Endothelial cell of umbilical vein (primary cell): ENCODE measurements at regions not wholly inside any gene's neighbourhood (a gene's known extent, or its start where the extent isn't known, plus 50 kb on each side); places are given as distances from the start of the nearest gene placed in this dataset.

Experiments
- BruUV-seq: library from RNA; stranded (reverse); fragments of 400-500 nt; replicated peaks from 2 replicates; lab custom pipeline; 2021; lab: Mats Ljungman, UMichigan
- CTCF ChIA-PET: fragments of 300-600, 350-600 bp; sonication (Branson Sonifier 250); formaldehyde crosslinking; loops from one replicate; lab custom pipeline; 2021; ENCODE audit warnings: antibody characterized with exemption, inconsistent platforms; lab: Charles Lee
- POLR2A ChIA-PET: fragments of 300-600, 350-600 bp; sonication (Branson Sonifier 250); formaldehyde crosslinking; loops from one replicate; lab custom pipeline; 2021; ENCODE audit warnings: antibody characterized with exemption, inconsistent platforms; lab: Charles Lee
- DNase-seq: peaks from one replicate; pipeline ENCODE4 v3.0.0-alpha.2; 2011; ENCODE audit warnings: low read depth, low spot score
- FAIRE-seq: peaks from 2 replicates; lab custom pipeline; 2011; peaks lifted over from hg19 to GRCh38; lab: Jason Lieb, UNC
- H2AFZ ChIP-seq: 2 replicates; pipeline ENCODE4 v1.6.0; 2012; ENCODE audit warnings: low read depth, low read length, control low read depth, inconsistent platforms
- H3K27ac ChIP-seq: 2 replicates; pipeline ENCODE4 v1.5.1; 2011; ENCODE audit warnings: low read depth, mild to moderate bottlenecking, control low read depth, low read length, moderate library complexity; ENCODE audit not compliant: insufficient read depth
- H3K27me3 ChIP-seq, 2 experiments: 2 replicates each; pipeline versions ENCODE4 v1.6.0 to v1.6.1; 2011; ENCODE audit warnings: low read length in 2 of 2, mixed read lengths in 1 of 2; ENCODE audit not compliant: control insufficient read depth in 2 of 2, insufficient read depth in 2 of 2
- H3K36me3 ChIP-seq, 2 experiments: 2 replicates in 1 of 2; 3 replicates in 1 of 2; pipeline ENCODE4 v1.5.1; 2011; ENCODE audit warnings: low read length in 2 of 2, mild to moderate bottlenecking in 1 of 2, moderate library complexity in 1 of 2; ENCODE audit not compliant: control insufficient read depth in 2 of 2, insufficient read depth in 2 of 2; ENCODE audit errors: extremely low read depth in 1 of 2
- H3K4me1 ChIP-seq: 3 replicates; pipeline ENCODE4 v1.5.1; 2011; ENCODE audit warnings: mild to moderate bottlenecking, low read length; ENCODE audit not compliant: control insufficient read depth, insufficient read depth; ENCODE audit errors: extremely low read depth
- H3K4me2 ChIP-seq: 2 replicates; pipeline ENCODE4 v1.6.1; 2011; ENCODE audit warnings: low read length, control low read depth, mixed read lengths; ENCODE audit not compliant: insufficient read depth
- H3K4me3 ChIP-seq, 3 experiments: fragments of 200-600 bp in 1 of 3; sonication (generic), shearing (Covaris generic) in 1 of 3; replicated peaks in 1 of 3; 2 replicates each; pipeline ENCODE4 v1.5.1; 2011 to 2016; ENCODE audit warnings: control low read depth in 3 of 3, low read length in 3 of 3, mild to moderate bottlenecking in 2 of 3, inconsistent platforms in 1 of 3, low read depth in 1 of 3, moderate library complexity in 1 of 3; ENCODE audit not compliant: insufficient read depth in 1 of 3
- H3K79me2 ChIP-seq: 2 replicates; pipeline ENCODE4 v1.6.0; 2012; ENCODE audit warnings: low read length, inconsistent platforms; ENCODE audit not compliant: control insufficient read depth, insufficient read depth
- H3K9ac ChIP-seq: replicated peaks from 2 replicates; pipeline ENCODE3; 2011; ENCODE audit warnings: low read length, control low read depth; ENCODE audit not compliant: insufficient read depth; ENCODE audit errors: extremely low read depth
- H3K9me1 ChIP-seq: replicated peaks from 3 replicates; pipeline ENCODE4 v1.6.0; 2011; ENCODE audit warnings: mild to moderate bottlenecking, low read length; ENCODE audit not compliant: control insufficient read depth, insufficient read depth; ENCODE audit errors: extremely low read depth
- H3K9me3 ChIP-seq: replicated peaks from 2 replicates; pipeline ENCODE4 v1.5.1; 2012; ENCODE audit warnings: low read length, inconsistent platforms; ENCODE audit not compliant: control insufficient read depth, insufficient read depth
- H4K20me1 ChIP-seq: replicated peaks from 2 replicates; pipeline ENCODE3; 2011; ENCODE audit warnings: mild to moderate bottlenecking, low read length; ENCODE audit not compliant: control insufficient read depth, insufficient read depth; ENCODE audit errors: extremely low read depth
- CTCF ChIP-seq, 2 donors: IDR thresholded peaks; 1 replicate in 1 of 2; 2 replicates in 1 of 2; pipeline ENCODE4 v1.5.1; 2011; ENCODE audit warnings: low read length in 2 of 2, mild to moderate bottlenecking in 2 of 2, moderate library complexity in 2 of 2, control low read depth in 1 of 2, inconsistent platforms in 1 of 2, low read depth in 1 of 2; ENCODE audit not compliant: insufficient read depth in 1 of 2; ENCODE audit errors: extremely low read depth in 1 of 2
- EZH2 ChIP-seq: IDR thresholded peaks from 2 replicates; pipeline ENCODE4 v1.6.1; 2012; ENCODE audit warnings: borderline replicate concordance, low read depth, mild to moderate bottlenecking, moderate library complexity, low read length, inconsistent platforms; ENCODE audit not compliant: severe bottlenecking
- FOS ChIP-seq: IDR thresholded peaks from 2 replicates; pipeline ENCODE4 v1.6.1; 2011; ENCODE audit warnings: mild to moderate bottlenecking, low read length, moderate library complexity, borderline replicate concordance; ENCODE audit not compliant: insufficient read depth
- GATA2 ChIP-seq: IDR thresholded peaks from 2 replicates; pipeline ENCODE4 v1.7.0; 2011; ENCODE audit warnings: low read depth, mild to moderate bottlenecking, moderate library complexity, mixed read lengths, low read length; ENCODE audit not compliant: insufficient read length, insufficient read depth
- JUN ChIP-seq: IDR thresholded peaks from 2 replicates; pipeline ENCODE4 v1.6.1; 2011; ENCODE audit warnings: borderline replicate concordance, low read depth; ENCODE audit not compliant: insufficient read length, insufficient read depth
- MAX ChIP-seq: IDR thresholded peaks from 2 replicates; pipeline ENCODE4 v1.6.1; 2011; ENCODE audit not compliant: insufficient read depth, insufficient read length
- MYC ChIP-seq: IDR thresholded peaks from one replicate; pipeline ENCODE4 v1.6.1; 2011; ENCODE audit warnings: mild to moderate bottlenecking, low read depth, low read length
- POLR2A ChIP-seq: IDR thresholded peaks from 2 replicates; pipeline ENCODE4 v1.6.1; 2012; ENCODE audit warnings: low read depth, mild to moderate bottlenecking, control low read depth, low read length
- POLR2AphosphoS5 ChIP-seq: IDR thresholded peaks from 2 replicates; pipeline ENCODE4 v1.6.1; 2012; ENCODE audit warnings: low read depth, mild to moderate bottlenecking, control low read depth, low read length, moderate library complexity; ENCODE audit not compliant: insufficient read depth
- dilution Hi-C: fragments of 300-500 bp; cut with MboI; formaldehyde crosslinking; loops from one replicate; pipeline ENCODE4 v1.15.0; 2019; ENCODE audit warnings: low sequenced_read_pairs; ENCODE audit not compliant: extremely low pct_ligation_motif_present
- intact Hi-C: fragments of 100-400 bp; cut with micrococcal nuclease; formaldehyde crosslinking; loops from one replicate; pipeline ENCODE4 v1.10.0; 2022

- Histone ChIP-seq H4K20me1 (no peaks in the 10 kb centered on the region), H3K4me3 (no peak overlapping the region), H3K27ac (no peak overlapping the region), H3K9me1 (no peaks in the 10 kb centered on the region), H3K27me3 (no peaks in the 10 kb centered on the region), H3K36me3 (no peaks in the 10 kb centered on the region), H3K9ac (no peak overlapping the region), H2AFZ (no peak overlapping the region), H3K4me1 (no peaks in the 10 kb centered on the region), H3K79me2 (no peaks in the 10 kb centered on the region), H3K4me2 (no peak overlapping the region), H3K9me3 (no peaks in the 10 kb centered on the region)
- FAIRE-seq (no peak), DNase-seq (no peak)
- CTCF ChIA-PET: no interaction called here
- no TSS peak for BruUV-seq
- TF ChIP-seq MYC: no peak
- TF ChIP-seq MAX: no peak
- no peak for TF ChIP-seq GATA2
- no peak for TF ChIP-seq EZH2
- TF ChIP-seq POLR2AphosphoS5: no peak
- TF ChIP-seq CTCF (IDR thresholded peaks at IDR 0.05; ENCODE audit: extremely low read depth in 1 of 2, insufficient read depth in 1 of 2, low read depth in 1 of 2, low read length in 2 of 2): no peak
- TF ChIP-seq POLR2A: no peak
- no peak for TF ChIP-seq JUN
- TF ChIP-seq FOS: no peak
- intact Hi-C loops (no loop called here), dilution Hi-C loops (no loop called here)
- POLR2A ChIA-PET: no interaction called here
Measured at GRCh38 chr6:22433745-22434144, 135.6 kb upstream of the HDGFL1 start.
